H1 (cell line): ENCODE measurements at regions not wholly inside any gene's neighbourhood (a gene's known extent, or its start where the extent isn't known, plus 50 kb on each side); places are given as distances from the start of the nearest gene placed in this dataset.

Source experiments
- CEBPB ChIP-seq: IDR thresholded peaks from 2 replicates; pipeline ENCODE4 v1.6.1; 2012; ENCODE audit warnings: low read depth, low read length
- JUND ChIP-seq: IDR thresholded peaks from 2 replicates; pipeline ENCODE4 v1.6.1; 2011; ENCODE audit warnings: mild to moderate bottlenecking, improper control_type of control experiment, low read length
- TEAD4 ChIP-seq: IDR thresholded peaks from 2 replicates; pipeline ENCODE4 v1.6.1; 2012; ENCODE audit warnings: low read depth, low read length, inconsistent platforms, mixed read lengths
- TF ChIP-seq, protein P1 (sequence below): IDR thresholded peaks from 2 replicates; pipeline ENCODE4 v1.6.1; 2011; ENCODE audit warnings: low read depth, mild to moderate bottlenecking, low read length; ENCODE audit not compliant: insufficient read depth

GRCh38 chr16:52351451-52351850 lies 195.5 kb downstream of the TOX3 start:
- TF ChIP-seq JUND (no peak), CEBPB (no peak), TEAD4 (no peak)
- TF ChIP-seq, protein P1, sequence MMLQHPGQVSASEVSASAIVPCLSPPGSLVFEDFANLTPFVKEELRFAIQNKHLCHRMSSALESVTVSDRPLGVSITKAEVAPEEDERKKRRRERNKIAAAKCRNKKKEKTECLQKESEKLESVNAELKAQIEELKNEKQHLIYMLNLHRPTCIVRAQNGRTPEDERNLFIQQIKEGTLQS: no peak
